ENCODE measurements at regions not wholly inside any gene's neighbourhood (a gene's known extent, or its start where the extent isn't known, plus 50 kb on each side); places are given as distances from the start of the nearest gene placed in this dataset.

DNA sequence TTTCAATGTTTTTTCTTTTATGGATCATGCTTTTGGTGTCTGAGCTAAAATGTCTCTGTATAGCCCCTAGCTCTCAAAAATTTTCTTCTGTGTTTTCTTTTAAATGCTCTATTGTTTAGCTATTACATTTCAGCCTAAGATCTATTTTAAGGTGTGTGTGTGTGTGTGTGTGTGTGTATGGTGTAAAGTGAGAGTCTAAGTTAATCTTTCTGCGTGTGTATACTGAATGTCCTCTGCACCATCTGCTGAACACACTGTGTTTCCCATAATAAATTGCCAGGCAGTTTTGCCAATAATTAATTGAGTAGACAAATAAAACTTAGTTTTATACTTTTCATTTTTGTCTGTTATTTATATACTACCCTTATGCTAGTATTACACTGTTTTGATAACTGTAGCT, 2096.3 kb upstream of the C9orf72 start:
- no peak for TF ChIP-seq POLR2A (IDR thresholded peaks at IDR 0.05)
- TF ChIP-seq, protein P1, sequence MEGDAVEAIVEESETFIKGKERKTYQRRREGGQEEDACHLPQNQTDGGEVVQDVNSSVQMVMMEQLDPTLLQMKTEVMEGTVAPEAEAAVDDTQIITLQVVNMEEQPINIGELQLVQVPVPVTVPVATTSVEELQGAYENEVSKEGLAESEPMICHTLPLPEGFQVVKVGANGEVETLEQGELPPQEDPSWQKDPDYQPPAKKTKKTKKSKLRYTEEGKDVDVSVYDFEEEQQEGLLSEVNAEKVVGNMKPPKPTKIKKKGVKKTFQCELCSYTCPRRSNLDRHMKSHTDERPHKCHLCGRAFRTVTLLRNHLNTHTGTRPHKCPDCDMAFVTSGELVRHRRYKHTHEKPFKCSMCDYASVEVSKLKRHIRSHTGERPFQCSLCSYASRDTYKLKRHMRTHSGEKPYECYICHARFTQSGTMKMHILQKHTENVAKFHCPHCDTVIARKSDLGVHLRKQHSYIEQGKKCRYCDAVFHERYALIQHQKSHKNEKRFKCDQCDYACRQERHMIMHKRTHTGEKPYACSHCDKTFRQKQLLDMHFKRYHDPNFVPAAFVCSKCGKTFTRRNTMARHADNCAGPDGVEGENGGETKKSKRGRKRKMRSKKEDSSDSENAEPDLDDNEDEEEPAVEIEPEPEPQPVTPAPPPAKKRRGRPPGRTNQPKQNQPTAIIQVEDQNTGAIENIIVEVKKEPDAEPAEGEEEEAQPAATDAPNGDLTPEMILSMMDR (IDR thresholded peaks at IDR 0.05) = no peak
- no peak for TF ChIP-seq EP300 (IDR thresholded peaks at IDR 0.05)

Data from ovary (tissue), 3 donors.